ENCODE measurements at regions not wholly inside any gene's neighbourhood (a gene's known extent, or its start where the extent isn't known, plus 50 kb on each side); places are given as distances from the start of the nearest gene placed in this dataset.
"Not testable (repeated sequence)": the region's sequence is repeated elsewhere in the genome, so short reads cannot be mapped to it uniquely, and the experiment has no call there.

- DNase-seq: no peak
Measured at GRCh38 chr17:83192161-83192788, 112.9 kb downstream of the METRNL start.

- DNase-seq: not testable (repeated sequence)
Measured at GRCh38 chr17:83192789-83193335, 113.5 kb downstream of the METRNL start.

GRCh38 chr17:83193336-83194185 is 114.2 kb downstream of the METRNL start:
- no peak for DNase-seq

DNA sequence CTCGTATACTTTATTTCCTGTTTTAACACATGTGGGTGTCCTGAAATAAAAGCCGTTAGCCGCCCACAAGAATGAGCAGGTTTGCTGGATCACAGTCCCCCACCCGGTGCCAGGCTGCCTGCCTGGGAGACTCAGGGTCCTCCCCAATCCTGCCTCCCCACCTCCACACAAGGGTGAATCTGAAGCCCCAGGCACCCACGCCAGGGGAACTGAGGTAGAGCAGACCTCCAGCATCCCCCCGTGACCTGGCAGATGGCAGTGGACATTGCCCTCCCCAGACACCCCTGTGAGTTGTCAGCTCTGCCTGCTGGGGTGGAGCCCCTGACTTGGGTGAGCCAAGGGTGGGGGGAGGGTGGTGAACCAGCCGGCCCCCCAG is 114.8 kb downstream of the METRNL start:
- DNase-seq: no peak

GRCh38 chr17:83194761-83195329 is 115.4 kb downstream of the METRNL start:
- DNase-seq: no peak

DNA sequence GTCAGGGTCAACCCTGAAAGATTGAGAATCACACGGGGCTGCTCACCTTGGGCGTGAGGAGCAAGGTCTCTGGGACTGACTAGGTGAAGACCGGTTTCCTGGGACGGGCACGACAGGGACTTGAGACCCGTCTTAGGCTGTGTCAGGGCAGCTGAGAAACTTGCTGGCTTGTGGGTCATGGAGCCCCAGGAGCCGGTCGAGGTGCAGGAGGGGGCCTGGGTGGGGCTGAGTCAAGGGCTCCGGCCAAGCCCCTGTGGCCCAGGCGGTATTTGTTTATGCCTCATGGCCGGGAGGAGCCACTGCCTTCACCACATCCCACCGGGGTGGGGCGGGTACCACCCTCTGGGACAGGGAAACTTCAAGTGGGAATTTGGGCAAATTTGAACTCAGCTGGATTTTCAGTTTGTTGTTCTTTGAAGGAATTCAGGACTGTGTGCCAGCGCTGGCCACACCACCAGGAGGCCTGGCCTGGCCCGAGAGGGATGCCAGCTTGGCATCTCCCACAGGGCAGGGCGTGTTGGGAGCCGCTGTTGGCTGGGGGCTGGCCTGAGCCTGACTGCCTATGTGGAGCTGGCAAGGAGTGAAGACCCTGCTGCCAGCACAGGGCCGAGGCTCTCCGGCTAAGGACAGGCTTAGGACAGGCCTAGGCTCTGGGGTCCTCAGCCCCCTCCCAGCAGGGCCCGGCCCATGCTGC is 116.1 kb downstream of the METRNL start:
- no peak for DNase-seq

GRCh38 chr17:83196024-83196365 is 116.6 kb downstream of the METRNL start:
- no peak for DNase-seq

- no peak for DNase-seq
Measured at GRCh38 chr17:83196366-83196765, 117.0 kb downstream of the METRNL start.

GRCh38 chr17:83196973-83197880 is 117.8 kb downstream of the METRNL start:
- DNase-seq: no peak

DNA sequence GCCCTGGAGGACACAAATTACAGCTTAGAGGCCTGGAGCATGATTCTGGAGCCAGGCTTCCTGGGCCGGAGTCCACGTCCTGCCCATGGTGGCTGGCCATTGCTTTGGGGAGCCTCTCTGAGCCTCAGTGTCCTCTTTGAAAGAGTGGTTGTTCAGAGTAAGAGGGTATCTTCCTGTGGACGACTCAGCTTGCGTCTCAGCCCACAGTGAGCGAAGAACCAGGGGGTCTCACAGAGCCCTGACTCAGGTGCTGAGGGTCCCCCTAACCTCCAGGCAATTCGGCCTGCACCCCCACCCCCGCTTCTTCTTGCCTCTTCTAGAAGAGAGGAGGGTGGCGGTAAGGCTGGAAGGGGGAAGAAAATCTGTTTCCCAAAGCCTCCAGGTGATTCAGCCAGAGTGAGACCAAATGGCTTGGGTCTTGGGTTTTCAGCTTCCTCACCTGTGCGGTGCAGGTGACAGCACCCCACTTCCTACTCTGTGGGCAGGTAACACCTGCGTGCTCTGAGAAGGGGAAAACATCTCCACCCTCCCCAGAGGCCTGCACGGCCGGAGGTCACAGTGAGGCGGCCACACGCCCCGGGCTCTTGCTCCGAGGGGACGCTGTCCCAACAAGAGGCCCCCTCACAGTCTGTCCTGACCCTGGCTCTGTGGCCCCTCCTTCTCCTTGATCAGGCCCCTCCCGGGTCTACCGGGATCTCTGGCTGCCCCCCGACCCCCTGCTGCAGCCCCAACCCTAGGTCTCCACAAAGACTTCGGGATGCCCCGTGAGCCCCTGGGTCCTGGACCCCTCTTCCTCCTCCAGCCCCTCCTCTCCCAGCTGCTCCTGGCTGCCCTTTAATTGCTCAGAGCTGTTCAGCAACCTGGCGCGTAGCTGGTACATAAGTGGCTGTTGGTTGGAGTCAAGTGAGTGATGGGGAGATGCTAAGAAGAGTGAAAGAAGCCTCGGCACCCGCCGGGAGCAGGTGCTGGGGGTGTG is 119.2 kb downstream of the METRNL start:
- DNase-seq: no peak

DNA sequence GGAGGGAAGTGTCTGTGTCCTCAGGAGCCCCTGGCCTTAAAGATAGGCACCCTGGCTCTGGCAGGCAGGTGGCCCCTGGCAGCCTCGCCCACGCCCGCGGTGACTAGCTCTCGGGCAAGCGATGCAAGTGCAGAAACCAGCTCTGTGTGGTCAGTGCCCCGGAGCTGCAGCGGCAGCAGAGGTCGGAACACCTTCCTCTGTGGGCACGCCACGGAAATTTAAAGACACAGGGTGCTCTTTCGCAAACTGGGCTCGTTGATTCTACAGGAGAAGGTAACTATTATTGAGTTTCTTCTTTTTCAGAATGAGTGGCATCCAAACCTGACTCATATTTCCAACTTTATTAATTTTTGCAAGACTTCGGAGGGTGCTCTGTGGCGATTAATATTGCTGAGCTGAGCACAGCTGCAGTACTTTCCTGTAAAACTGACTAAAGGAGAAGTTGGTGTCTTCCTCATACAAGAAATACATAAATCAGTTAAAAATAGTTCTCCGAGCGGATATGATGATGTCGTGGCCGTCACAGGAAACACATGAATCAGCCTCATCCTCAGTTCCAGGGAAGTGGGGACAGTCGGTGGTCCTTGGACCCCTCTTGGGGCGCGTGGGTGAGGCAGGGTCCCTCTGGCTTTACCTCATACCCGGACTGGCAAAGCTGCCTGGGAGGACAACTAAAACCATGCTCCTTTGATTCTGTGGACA is 120.2 kb downstream of the METRNL start:
- DNase-seq: peak; percentile 78 to 83

GRCh38 chr17:83200231-83200699 is 120.9 kb downstream of the METRNL start:
- DNase-seq: peak; percentile 68 to 81

DNA sequence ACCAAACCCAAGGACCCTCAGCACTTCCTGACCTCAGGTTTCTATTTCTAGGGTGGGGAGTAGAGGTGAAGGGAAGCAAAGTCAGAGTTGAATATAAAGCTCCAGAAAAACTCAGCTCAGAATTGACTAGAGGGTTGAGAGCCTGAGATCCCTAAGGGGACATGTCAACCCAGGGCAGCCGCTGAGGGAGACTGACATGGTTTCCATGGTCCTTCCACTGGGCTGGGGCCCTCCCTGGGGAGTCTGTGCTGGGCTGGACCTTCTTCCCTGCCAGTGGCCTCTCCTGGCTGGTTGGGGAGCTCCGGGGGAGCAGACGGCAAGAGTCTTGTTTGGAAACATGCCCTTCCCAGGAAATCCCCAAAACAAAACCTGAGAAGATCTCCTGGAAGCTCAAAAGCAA is 121.3 kb downstream of the METRNL start:
- DNase-seq: no peak

GRCh38 chr17:83201206-83202001 is 122.0 kb downstream of the METRNL start:
- DNase-seq: no peak

- no peak for DNase-seq
Measured at GRCh38 chr17:83202002-83203000, 122.9 kb downstream of the METRNL start.

- no peak for DNase-seq
Measured at GRCh38 chr17:83203073-83203471, 123.7 kb downstream of the METRNL start.

GRCh38 chr17:83203472-83204221 is 124.2 kb downstream of the METRNL start:
- no peak for DNase-seq
